H9 (cell line): ENCODE measurements at regions not wholly inside any gene's neighbourhood (a gene's known extent, or its start where the extent isn't known, plus 50 kb on each side); places are given as distances from the start of the nearest gene placed in this dataset.

Source experiments
- DNase-seq: peaks from one replicate; pipeline ENCODE4 v3.0.0-alpha.2; 2017
- H2AFZ ChIP-seq: one replicate; pipeline ENCODE4 v1.6.1; 2013; ENCODE audit warnings: mild to moderate bottlenecking, low read length, control low read depth, moderate library complexity
- H2AK5ac ChIP-seq: 2 replicates; pipeline ENCODE4 v1.6.1; 2013; ENCODE audit warnings: low read length, control low read depth, mixed read lengths; ENCODE audit not compliant: insufficient read length
- H2BK120ac ChIP-seq: one replicate; pipeline ENCODE4 v1.6.1; 2013; ENCODE audit warnings: low read depth, mild to moderate bottlenecking, low read length, control low read depth, inconsistent platforms; ENCODE audit not compliant: poor library complexity, severe bottlenecking
- H2BK12ac ChIP-seq: 2 replicates; pipeline ENCODE4 v1.6.1; 2013; ENCODE audit warnings: low read length, control low read depth, mixed read lengths, low read depth; ENCODE audit not compliant: insufficient read length
- H2BK15ac ChIP-seq: 2 replicates; pipeline ENCODE4 v1.6.1; 2013; ENCODE audit warnings: low read depth, low read length, control low read depth
- H2BK20ac ChIP-seq: one replicate; pipeline ENCODE4 v1.6.1; 2013; ENCODE audit warnings: low read depth, mild to moderate bottlenecking, low read length, control low read depth, inconsistent platforms; ENCODE audit not compliant: poor library complexity, severe bottlenecking
- H2BK5ac ChIP-seq: 2 replicates; pipeline ENCODE4 v1.6.1; 2013; ENCODE audit warnings: low read length, control low read depth, mixed read lengths; ENCODE audit not compliant: insufficient read length
- H3K14ac ChIP-seq: 2 replicates; pipeline ENCODE4 v1.6.1; 2013; ENCODE audit warnings: low read length, control low read depth; ENCODE audit not compliant: insufficient read depth
- H3K18ac ChIP-seq: 2 replicates; pipeline ENCODE4 v1.6.1; 2013; ENCODE audit warnings: low read depth, mild to moderate bottlenecking, mixed read lengths, low read length, control low read depth; ENCODE audit not compliant: insufficient read length
- H3K23ac ChIP-seq: 2 replicates; pipeline ENCODE4 v1.6.1; 2013; ENCODE audit warnings: low read length, control low read depth, mixed read lengths, low read depth; ENCODE audit not compliant: insufficient read length
- H3K23me2 ChIP-seq: 2 replicates; pipeline ENCODE4 v1.6.1; 2013; ENCODE audit warnings: low read depth, mild to moderate bottlenecking, mixed read lengths, low read length, control low read depth; ENCODE audit not compliant: insufficient read length, poor library complexity, severe bottlenecking
- H3K27ac ChIP-seq: 2 replicates; pipeline ENCODE4 v1.5.1; 2013; ENCODE audit warnings: low read length, control low read depth, mixed read lengths, low read depth; ENCODE audit not compliant: insufficient read length
- H3K27me3 ChIP-seq: 2 replicates; pipeline ENCODE4 v1.6.1; 2013; ENCODE audit warnings: low read length, control low read depth, inconsistent platforms; ENCODE audit not compliant: insufficient read depth
- H3K4ac ChIP-seq: 2 replicates; pipeline ENCODE4 v1.6.1; 2013; ENCODE audit warnings: low read depth, mild to moderate bottlenecking, control low read depth, inconsistent platforms, low read length, moderate library complexity
- H3K4me1 ChIP-seq: 2 replicates; pipeline ENCODE4 v1.6.1; 2013; ENCODE audit warnings: low read length, control low read depth, inconsistent platforms; ENCODE audit not compliant: insufficient read depth
- H3K4me2 ChIP-seq: 2 replicates; pipeline ENCODE4 v1.6.1; 2013; ENCODE audit warnings: low read length, control low read depth, mixed read lengths; ENCODE audit not compliant: insufficient read length, insufficient read depth
- H3K56ac ChIP-seq: 2 replicates; pipeline ENCODE4 v1.6.1; 2013; ENCODE audit warnings: low read depth, mild to moderate bottlenecking, mixed read lengths, low read length, control low read depth; ENCODE audit not compliant: insufficient read length
- H3K79me1 ChIP-seq: 2 replicates; pipeline ENCODE4 v1.6.1; 2013; ENCODE audit warnings: low read depth, mild to moderate bottlenecking, moderate library complexity, low read length, control low read depth, inconsistent platforms; ENCODE audit not compliant: insufficient read depth, poor library complexity, severe bottlenecking
- H3K79me2 ChIP-seq: 2 replicates; pipeline ENCODE4 v1.6.1; 2013; ENCODE audit warnings: low read length, control low read depth, inconsistent platforms; ENCODE audit not compliant: insufficient read depth
- H3K9ac ChIP-seq: 2 replicates; pipeline ENCODE4 v1.6.1; 2013; ENCODE audit warnings: low read length, control low read depth, mixed read lengths; ENCODE audit not compliant: insufficient read length; ENCODE audit errors: extremely low read depth
- H3K9me3 ChIP-seq: one replicate; pipeline ENCODE4 v1.6.1; 2013; ENCODE audit warnings: low read depth, low read length, inconsistent platforms; ENCODE audit not compliant: control insufficient read depth
- H3T11ph ChIP-seq: one replicate; pipeline ENCODE4 v1.6.1; 2013; ENCODE audit warnings: mild to moderate bottlenecking, low read length, control low read depth, inconsistent platforms
- H4K20me1 ChIP-seq: one replicate; pipeline ENCODE4 v1.6.1; 2013; ENCODE audit not compliant: control insufficient read depth, insufficient read length, insufficient read depth
- H4K5ac ChIP-seq: 2 replicates; pipeline ENCODE4 v1.6.1; 2013; ENCODE audit warnings: low read depth, mild to moderate bottlenecking, mixed read lengths, low read length, control low read depth; ENCODE audit not compliant: insufficient read length
- H4K8ac ChIP-seq: replicated peaks from 2 replicates; pipeline ENCODE4 v1.6.1; 2013; ENCODE audit warnings: low read length, control low read depth, mixed read lengths, low read depth; ENCODE audit not compliant: insufficient read length
- H4K91ac ChIP-seq: 2 replicates; pipeline ENCODE4 v1.6.1; 2013; ENCODE audit warnings: low read depth, mild to moderate bottlenecking, moderate library complexity, mixed read lengths, low read length, control low read depth; ENCODE audit not compliant: insufficient read length
- H3K27ac Mint-ChIP-seq, 3 experiments: 2 replicates in 2 of 3; 3 replicates in 1 of 3; pipeline ENCODE4 v1.8.0; 2020 to 2021; ENCODE audit warnings: mixed read lengths in 3 of 3, mild to moderate bottlenecking in 1 of 3, moderate library complexity in 1 of 3
- H3K27me3 Mint-ChIP-seq: 2 replicates; pipeline ENCODE4 v1.8.0; 2021; ENCODE audit warnings: low read depth, mild to moderate bottlenecking, moderate library complexity, mixed read lengths
- H3K36me3 Mint-ChIP-seq, 3 experiments: 2 replicates in 2 of 3; 3 replicates in 1 of 3; pipeline ENCODE4 v1.8.0; 2020 to 2021; ENCODE audit warnings: low read depth in 3 of 3, mixed read lengths in 3 of 3; ENCODE audit not compliant: insufficient read depth in 1 of 3
- H3K4me1 Mint-ChIP-seq, 2 experiments: 2 replicates each; pipeline ENCODE4 v1.8.0; 2020; ENCODE audit warnings: mixed read lengths in 2 of 2
- H3K4me3 Mint-ChIP-seq, 2 experiments: 2 replicates in 1 of 2; 3 replicates in 1 of 2; pipeline ENCODE4 v1.8.0; 2020 to 2021; ENCODE audit warnings: mild to moderate bottlenecking in 2 of 2, mixed read lengths in 2 of 2, moderate library complexity in 1 of 2
- H3K9me3 Mint-ChIP-seq, 2 experiments: 2 replicates in 1 of 2; 3 replicates in 1 of 2; pipeline ENCODE4 v1.8.0; 2020; ENCODE audit warnings: mild to moderate bottlenecking in 2 of 2, mixed read lengths in 2 of 2, moderate library complexity in 1 of 2
- CTCF ChIP-seq: fragments of 200-600 bp; sonication (generic); conservative IDR thresholded peaks from 3 replicates; pipeline ENCODE4 v1.8.0; 2021; ENCODE audit warnings: antibody characterized with exemption, mild to moderate bottlenecking
- WGBS: extraction: QIAGEN DNeasy Blood & Tissue Kit; methylation state at CpG from one replicate; pipeline ENCODE4 v1.1.7; 2013; ENCODE audit warnings: missing lambda C conversion rate, low lambda C conversion rate, mixed read lengths; ENCODE audit not compliant: insufficient read length; ENCODE audit errors: extremely low coverage; 5-methylcytosine and 5-hydroxymethylcytosine counted together

GRCh38 chr13:57036290-57036689 lies 104.4 kb upstream of the PRR20A start:
- Histone ChIP-seq H3K27ac (no peak overlapping the region), H3K79me1 (no peaks in the 10 kb centered on the region), H3K23me2 (no peaks in the 10 kb centered on the region), H3K18ac (no peak overlapping the region), H3K79me2 (no peaks in the 10 kb centered on the region), H4K91ac (no peak overlapping the region), H2BK20ac (no peak overlapping the region), H3K56ac (no peak overlapping the region), H4K20me1 (no peaks in the 10 kb centered on the region), H2AFZ (no peak overlapping the region), H3K14ac (no peak overlapping the region), H3K4me1 (no peaks in the 10 kb centered on the region), H4K8ac (no peak overlapping the region), H2BK5ac (no peak overlapping the region), H3K9me3 (no peaks in the 10 kb centered on the region), H3K9ac (no peak overlapping the region), H3K4me2 (no peak overlapping the region), H2BK120ac (no peak overlapping the region), H2AK5ac (no peak overlapping the region), H2BK12ac (no peak overlapping the region), H3K23ac (no peak overlapping the region), H2BK15ac (no peak overlapping the region), H3K27me3 (no peaks in the 10 kb centered on the region), H3T11ph (no peak overlapping the region), H3K4ac (no peak overlapping the region), H4K5ac (no peak overlapping the region)
- H3K36me3 Mint-ChIP-seq, result peaks cover 0 to 2% (median 1%) of the 10 kb centered on the region in 3 experiments; a peak in 1 of 7 replicates
- H3K4me1 Mint-ChIP-seq, result no peaks in the 10 kb centered on the region
- no peak for TF ChIP-seq CTCF
- peaks cover 1 to 2% of the 10 kb centered on the region in 2 experiments; a peak in 4 of 5 replicates for H3K9me3 Mint-ChIP-seq
- H3K27ac Mint-ChIP-seq, result no peak overlapping the region
- no CpG with 5 or more reads among the region's 4 CpGs for WGBS
- DNase-seq, result no peak
- no peak overlapping the region for H3K4me3 Mint-ChIP-seq
- no peaks in the 10 kb centered on the region for H3K27me3 Mint-ChIP-seq
